NCI-H146 treated with DMSO at 0.1 percent for 48 hours (cell line): ENCODE measurements at regions not wholly inside any gene's neighbourhood (a gene's known extent, or its start where the extent isn't known, plus 50 kb on each side); places are given as distances from the start of the nearest gene placed in this dataset.
A peak's percentile ranks its signal among the peaks of the same experiment; 100 is the strongest.
"Not testable (repeated sequence)": the region's sequence is repeated elsewhere in the genome, so short reads cannot be mapped to it uniquely, and the experiment has no call there.

Experiments used
- DNase-seq: peaks from one replicate; lab custom pipeline; 2025; ENCODE audit not compliant: unreplicated experiment; lab: John Stamatoyannopoulos, UW

- not testable (repeated sequence) for DNase-seq
Observed at GRCh38 chr14:106482213-106482612, 955.8 kb downstream of the TMEM121 start.

DNA sequence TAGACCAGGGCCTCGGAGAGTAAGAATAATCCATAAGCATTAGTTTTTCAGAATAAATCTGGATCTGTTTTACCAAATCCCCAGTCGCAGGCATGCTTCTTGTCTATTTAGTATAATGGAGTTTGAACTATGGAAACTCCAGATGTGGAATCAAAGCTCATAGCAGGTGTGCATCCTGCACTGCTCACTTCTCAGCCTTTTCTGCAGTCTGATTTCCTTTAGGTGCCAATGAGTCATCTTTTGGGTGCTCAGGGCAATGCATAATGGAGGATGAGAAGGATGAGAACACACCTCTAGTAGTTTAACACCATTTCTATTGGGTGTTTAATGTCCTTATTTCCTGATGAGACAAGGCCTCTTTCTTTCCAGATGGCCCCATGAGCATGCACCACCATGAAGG lies 961.2 kb downstream of the TMEM121 start:
- DNase-seq: peak; percentile 75

- DNase-seq: no peak
Observed at GRCh38 chr14:106488291-106488690, 961.9 kb downstream of the TMEM121 start.

- no peak for DNase-seq
Observed at GRCh38 chr14:106489112-106489881, 962.9 kb downstream of the TMEM121 start.

DNA sequence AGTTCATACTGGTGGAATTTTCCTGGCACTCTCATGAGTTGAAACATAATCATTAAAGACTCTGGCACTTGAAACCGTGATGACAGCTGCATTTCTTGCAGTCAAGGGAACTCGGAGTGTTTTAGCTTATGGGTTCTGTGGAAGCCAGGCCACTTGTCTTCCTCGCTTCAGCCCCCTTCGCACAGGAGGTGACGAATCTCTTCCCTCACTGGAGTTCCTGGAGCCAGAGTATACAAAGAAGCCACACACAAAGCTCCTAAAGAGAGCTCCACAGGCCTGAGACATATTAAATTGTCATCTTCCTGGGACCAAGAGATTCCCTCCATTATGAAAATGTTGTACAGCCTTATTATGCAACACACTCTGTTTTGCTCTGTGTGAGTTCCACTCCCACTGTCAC lies 964.1 kb downstream of the TMEM121 start:
- DNase-seq: no peak

GRCh38 chr14:106491851-106492250 lies 965.5 kb downstream of the TMEM121 start:
- DNase-seq: no peak

DNA sequence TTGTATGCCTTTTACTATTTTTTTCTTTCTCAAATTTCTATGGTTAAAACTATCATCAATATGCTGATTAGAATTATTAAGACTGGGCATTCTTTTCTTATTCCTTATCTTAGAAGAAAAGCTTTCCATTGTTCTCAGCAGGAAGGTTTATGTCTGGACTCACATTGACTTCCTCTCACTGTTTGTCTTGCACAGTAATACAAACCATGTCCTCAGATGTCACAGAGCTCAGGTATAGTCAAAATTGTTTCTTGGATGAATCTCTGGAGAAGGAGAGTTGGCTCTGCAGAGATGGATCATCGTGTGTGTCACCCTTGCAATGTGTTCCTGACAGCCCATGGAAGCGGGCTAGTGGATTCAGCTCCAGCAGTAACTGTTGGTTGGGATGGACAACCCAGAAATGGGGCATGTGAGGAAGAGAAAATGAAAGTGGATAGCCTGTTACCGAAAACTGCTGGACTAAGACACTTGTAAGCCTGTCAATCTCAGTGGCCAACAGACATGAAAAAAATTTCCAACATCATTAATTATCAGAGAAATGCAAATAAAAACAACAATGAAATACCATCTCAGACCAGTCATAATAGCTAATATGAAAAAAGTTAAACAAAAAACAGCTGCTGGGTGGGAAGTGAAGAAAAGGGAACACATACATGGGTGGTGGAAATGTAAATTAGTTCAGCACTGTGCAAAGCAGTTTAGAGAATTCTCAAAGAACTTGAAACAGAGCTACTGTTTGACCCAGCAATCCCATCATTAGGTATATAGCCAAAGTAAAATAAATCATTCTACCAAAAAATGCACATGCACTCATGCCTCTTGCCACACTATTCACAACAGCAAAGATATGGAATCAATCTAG lies 967.8 kb downstream of the TMEM121 start:
- DNase-seq: no peak

DNA sequence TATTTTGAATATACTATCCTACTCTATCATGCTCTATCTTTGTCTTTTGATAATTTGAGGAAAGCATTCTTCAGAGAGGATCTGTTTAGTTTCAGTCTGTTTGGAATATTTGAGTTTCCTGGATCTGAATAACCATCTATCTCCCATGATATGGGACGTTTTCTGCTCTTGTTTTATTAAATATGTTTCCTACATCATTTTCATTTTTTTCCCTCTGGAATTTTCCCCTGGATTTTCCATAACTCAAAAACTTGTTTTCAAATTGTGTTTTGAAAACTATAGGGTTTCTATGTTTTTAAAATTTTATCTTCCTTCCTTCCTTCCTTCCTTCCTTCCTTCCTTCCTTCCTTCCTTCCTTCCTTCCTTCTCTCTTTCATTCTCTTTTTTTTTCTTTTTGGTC lies 974.2 kb downstream of the TMEM121 start:
- no peak for DNase-seq

DNA sequence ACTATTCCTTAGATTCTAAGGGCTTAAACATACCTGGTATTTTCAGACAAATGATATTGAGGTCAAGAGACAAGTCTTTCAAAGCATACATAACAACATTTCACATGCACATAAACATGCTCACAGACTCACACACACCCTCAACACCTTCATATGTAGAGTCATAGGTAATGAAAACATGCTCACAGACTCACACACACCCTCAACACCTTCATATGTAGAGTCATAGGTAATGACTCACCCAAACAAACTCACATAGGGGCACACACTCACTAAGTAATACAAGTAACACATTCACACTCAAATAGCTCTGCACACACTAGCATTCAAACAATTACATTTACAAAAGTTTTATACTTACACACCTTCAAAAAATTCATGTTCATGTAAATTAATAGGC lies 975.5 kb downstream of the TMEM121 start:
- DNase-seq: no peak

GRCh38 chr14:106505366-106505765 lies 979.0 kb downstream of the TMEM121 start:
- peak; percentile 34 for DNase-seq

DNA sequence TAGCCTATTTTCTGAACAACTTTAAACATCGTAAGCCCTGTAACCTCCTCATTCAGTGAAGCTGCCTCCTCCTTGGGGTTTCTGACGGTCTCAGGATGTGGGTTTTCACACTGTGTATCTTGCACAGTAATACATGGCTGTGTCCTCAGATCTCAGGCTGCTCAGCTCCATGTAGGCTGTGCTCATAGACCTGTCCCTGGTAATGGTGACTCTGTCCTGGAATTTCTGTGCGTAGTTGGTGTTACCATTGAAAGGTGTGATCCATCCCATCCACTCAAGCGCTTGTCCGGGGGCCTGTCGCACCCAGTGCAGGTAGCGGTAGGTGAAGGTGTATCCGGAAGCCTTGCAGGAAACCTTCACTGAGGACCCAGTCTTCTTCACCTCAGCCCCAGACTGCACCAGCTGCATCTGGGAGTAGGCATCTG lies 980.5 kb downstream of the TMEM121 start:
- no peak for DNase-seq

- no peak for DNase-seq
Observed at GRCh38 chr14:106507354-106507753, 981.0 kb downstream of the TMEM121 start.

GRCh38 chr14:106508216-106508615 lies 981.8 kb downstream of the TMEM121 start:
- DNase-seq: no peak

GRCh38 chr14:106509176-106509575 lies 982.8 kb downstream of the TMEM121 start:
- no peak for DNase-seq

DNA sequence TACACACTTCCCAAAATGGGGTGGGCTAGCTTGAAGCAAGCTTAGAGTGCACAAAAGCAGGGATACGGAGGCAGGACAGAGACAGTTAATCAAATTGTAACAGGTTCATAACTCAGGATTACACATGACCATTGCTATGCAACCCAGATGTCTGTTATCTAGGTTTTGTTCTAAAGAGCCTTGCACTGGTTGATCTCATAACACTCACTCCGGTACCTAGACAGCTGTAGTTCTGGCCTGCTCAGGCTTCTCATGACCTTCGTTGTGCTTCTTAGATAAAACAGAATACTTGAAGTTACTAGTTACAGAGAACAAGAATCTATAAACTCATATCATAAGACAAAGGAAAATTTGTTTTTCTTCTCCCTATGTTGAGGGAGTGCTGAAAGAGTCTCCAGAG lies 983.4 kb downstream of the TMEM121 start:
- DNase-seq: no peak

DNA sequence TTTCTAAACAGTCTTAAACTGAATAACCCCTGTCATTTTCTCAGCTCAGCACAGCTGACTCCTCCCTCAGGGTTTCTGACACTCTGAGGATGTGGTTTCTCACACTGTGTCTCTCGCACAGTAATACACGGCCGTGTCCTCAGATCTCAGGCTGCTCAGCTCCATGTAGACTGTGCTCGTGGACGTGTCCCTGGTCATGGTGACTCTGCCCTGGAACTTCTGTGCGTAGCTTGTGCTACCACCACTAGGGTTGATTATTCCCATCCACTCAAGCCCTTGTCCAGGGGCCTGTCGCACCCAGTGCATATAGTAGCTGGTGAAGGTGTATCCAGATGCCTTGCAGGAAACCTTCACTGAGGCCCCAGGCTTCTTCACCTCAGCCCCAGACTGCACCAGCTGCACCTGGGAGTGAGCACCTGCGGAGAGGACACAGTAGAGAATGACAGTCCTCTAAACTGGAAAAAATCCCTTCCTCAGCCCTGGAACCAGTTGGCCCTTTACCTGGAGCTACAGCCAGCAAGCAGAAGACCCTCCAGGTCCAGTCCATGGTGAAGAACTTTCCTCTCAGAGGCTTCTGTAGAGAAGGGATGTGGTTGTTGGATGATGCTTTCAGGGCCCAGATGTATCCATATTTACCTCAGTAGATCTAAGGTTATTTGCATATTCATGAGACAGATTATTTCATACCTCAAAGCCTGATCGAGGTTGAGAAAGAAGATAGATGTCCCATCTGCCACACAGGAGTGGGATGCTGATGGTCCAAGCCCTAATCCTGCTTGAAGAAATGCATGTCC lies 984.8 kb downstream of the TMEM121 start:
- no peak for DNase-seq

DNA sequence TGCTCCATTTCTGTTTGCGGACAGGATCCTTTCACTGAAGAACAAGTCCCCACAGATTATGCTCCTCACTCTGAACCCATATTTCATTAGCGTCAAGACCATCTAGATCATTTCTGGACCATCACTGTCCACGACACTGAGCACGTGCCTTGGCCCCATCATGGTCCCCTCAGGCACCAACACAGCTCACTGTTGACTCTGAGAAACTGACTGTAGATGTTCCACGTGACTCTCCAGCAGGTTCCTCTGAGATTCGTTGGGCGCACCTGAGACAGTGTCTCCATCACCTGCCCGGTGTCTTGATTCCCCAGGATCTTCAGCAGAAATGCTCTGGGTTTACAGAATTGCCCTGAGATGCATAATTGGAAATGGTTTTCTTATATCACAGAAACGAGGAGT lies 985.4 kb downstream of the TMEM121 start:
- no peak for DNase-seq

GRCh38 chr14:106513302-106513701 lies 986.9 kb downstream of the TMEM121 start:
- DNase-seq: no peak

DNA sequence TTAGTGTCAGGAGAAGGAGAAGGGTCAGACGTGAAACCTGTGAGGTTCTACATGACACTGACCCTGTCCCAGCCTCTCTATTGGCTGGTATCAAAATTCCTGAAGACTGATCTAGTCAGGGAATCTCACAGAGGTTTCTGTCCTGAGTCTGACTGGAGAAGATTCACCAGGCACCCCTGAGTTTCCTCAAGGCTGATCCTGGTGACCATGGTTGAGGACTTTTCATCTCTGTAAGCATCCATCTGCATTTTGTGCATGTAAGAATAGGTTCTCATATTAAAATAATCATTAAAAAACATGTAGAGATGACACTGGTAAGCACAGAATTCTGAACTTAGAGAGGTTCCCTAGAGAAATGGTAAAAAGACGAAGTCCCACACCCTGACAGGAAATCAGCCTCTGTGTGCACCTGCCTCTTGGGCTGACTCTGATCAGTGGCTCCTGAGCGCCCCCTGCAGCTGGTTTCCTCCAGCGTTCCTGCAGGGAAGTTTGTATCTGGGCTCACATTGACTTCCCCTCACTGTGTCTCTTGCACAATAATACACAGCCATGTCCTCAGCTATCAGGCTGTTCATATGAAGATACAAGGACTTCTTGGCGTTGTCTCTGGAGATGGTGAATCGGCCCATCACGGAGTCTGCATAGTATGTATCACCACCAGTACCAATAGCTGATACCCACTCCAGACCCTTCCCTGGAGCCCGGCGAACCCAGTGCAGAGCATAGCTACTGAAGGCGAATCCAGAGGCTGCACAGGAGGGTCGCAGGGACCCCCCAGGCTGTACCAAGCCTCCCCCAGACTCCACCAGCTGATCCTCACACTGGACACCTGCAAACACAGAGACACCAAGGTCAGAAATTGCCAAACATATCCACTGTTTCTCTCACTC lies 991.9 kb downstream of the TMEM121 start:
- DNase-seq: peak; percentile 27

- not testable (repeated sequence) for DNase-seq
Observed at GRCh38 chr14:106522118-106522517, 995.7 kb downstream of the TMEM121 start.
